ENCODE measurements at regions not wholly inside any gene's neighbourhood (a gene's known extent, or its start where the extent isn't known, plus 50 kb on each side); places are given as distances from the start of the nearest gene placed in this dataset.

GRCh38 chr11:29263971-29264682, 752.7 kb downstream of the KCNA4 start:
- Histone ChIP-seq H3K36me3 (ENCODE audit: control insufficient read depth, insufficient read depth, low read length) (no peaks in the 10 kb centered on the region), H3K4me3 (ENCODE audit: low read length) (no peak overlapping the region), H3K9me3 (ENCODE audit: control insufficient read depth, insufficient read depth, low read length) (no peaks in the 10 kb centered on the region), H3K27me3 (ENCODE audit: control insufficient read depth, insufficient read depth, low read length) (no peaks in the 10 kb centered on the region), H3K27ac (ENCODE audit: low read length) (no peak overlapping the region), H3K4me1 (ENCODE audit: control insufficient read depth, insufficient read depth, low read length) (no peaks in the 10 kb centered on the region)
- WGBS (ENCODE audit: insufficient coverage, insufficient read length) = no CpG with 5 or more reads among the region's 5 CpGs
- DNase-seq (ENCODE audit: low read depth, low spot score) = no peak

- no peak for DNase-seq (ENCODE audit: low read depth, low spot score)
- Histone ChIP-seq H3K36me3 (ENCODE audit: control insufficient read depth, insufficient read depth, low read length) (no peaks in the 10 kb centered on the region), H3K4me3 (ENCODE audit: low read length) (no peak overlapping the region), H3K4me1 (ENCODE audit: control insufficient read depth, insufficient read depth, low read length) (no peaks in the 10 kb centered on the region), H3K27ac (ENCODE audit: low read length) (no peak overlapping the region), H3K9me3 (ENCODE audit: control insufficient read depth, insufficient read depth, low read length) (no peaks in the 10 kb centered on the region), H3K27me3 (ENCODE audit: control insufficient read depth, insufficient read depth, low read length) (no peaks in the 10 kb centered on the region)
Observed at GRCh38 chr11:29261831-29262230, 755.0 kb downstream of the KCNA4 start.

GRCh38 chr11:29260939-29261705, 755.7 kb downstream of the KCNA4 start:
- no peak for DNase-seq (ENCODE audit: low read depth, low spot score)
- no peaks in the 10 kb centered on the region for H3K9me3 ChIP-seq (ENCODE audit: control insufficient read depth, insufficient read depth, low read length)
- WGBS (ENCODE audit: insufficient coverage, insufficient read length) = no CpG with 5 or more reads among the region's 3 CpGs
- no peak overlapping the region for H3K4me3 ChIP-seq (ENCODE audit: low read length)
- H3K27ac ChIP-seq (ENCODE audit: low read length) = no peak overlapping the region
- H3K27me3 ChIP-seq (ENCODE audit: control insufficient read depth, insufficient read depth, low read length) = no peaks in the 10 kb centered on the region
- H3K4me1 ChIP-seq (ENCODE audit: control insufficient read depth, insufficient read depth, low read length) = no peaks in the 10 kb centered on the region
- H3K36me3 ChIP-seq (ENCODE audit: control insufficient read depth, insufficient read depth, low read length) = no peaks in the 10 kb centered on the region

GRCh38 chr11:29258411-29258810, 758.4 kb downstream of the KCNA4 start:
- H3K9me3 ChIP-seq (ENCODE audit: control insufficient read depth, insufficient read depth, low read length) = no peaks in the 10 kb centered on the region
- no peaks in the 10 kb centered on the region for H3K36me3 ChIP-seq (ENCODE audit: control insufficient read depth, insufficient read depth, low read length)
- WGBS (ENCODE audit: insufficient coverage, insufficient read length) = no CpG with 5 or more reads among the region's 3 CpGs
- H3K4me1 ChIP-seq (ENCODE audit: control insufficient read depth, insufficient read depth, low read length) = no peaks in the 10 kb centered on the region
- H3K27ac ChIP-seq (ENCODE audit: low read length) = no peak overlapping the region
- DNase-seq (ENCODE audit: low read depth, low spot score) = no peak
- H3K4me3 ChIP-seq (ENCODE audit: low read length) = no peak overlapping the region
- no peaks in the 10 kb centered on the region for H3K27me3 ChIP-seq (ENCODE audit: control insufficient read depth, insufficient read depth, low read length)

GRCh38 chr11:29256580-29256979, 760.2 kb downstream of the KCNA4 start:
- no peaks in the 10 kb centered on the region for H3K9me3 ChIP-seq (ENCODE audit: control insufficient read depth, insufficient read depth, low read length)
- no peaks in the 10 kb centered on the region for H3K4me1 ChIP-seq (ENCODE audit: control insufficient read depth, insufficient read depth, low read length)
- WGBS (ENCODE audit: insufficient coverage, insufficient read length) = no CpG with 5 or more reads among the region's 1 CpG
- no peak overlapping the region for H3K27ac ChIP-seq (ENCODE audit: low read length)
- no peak for DNase-seq (ENCODE audit: low read depth, low spot score)
- H3K36me3 ChIP-seq (ENCODE audit: control insufficient read depth, insufficient read depth, low read length) = no peaks in the 10 kb centered on the region
- no peak overlapping the region for H3K4me3 ChIP-seq (ENCODE audit: low read length)
- H3K27me3 ChIP-seq (ENCODE audit: control insufficient read depth, insufficient read depth, low read length) = no peaks in the 10 kb centered on the region

- H3K4me3 ChIP-seq (ENCODE audit: low read length) = no peak overlapping the region
- H3K27ac ChIP-seq (ENCODE audit: low read length) = no peak overlapping the region
- no peaks in the 10 kb centered on the region for H3K36me3 ChIP-seq (ENCODE audit: control insufficient read depth, insufficient read depth, low read length)
- no peaks in the 10 kb centered on the region for H3K4me1 ChIP-seq (ENCODE audit: control insufficient read depth, insufficient read depth, low read length)
- H3K9me3 ChIP-seq (ENCODE audit: control insufficient read depth, insufficient read depth, low read length) = no peaks in the 10 kb centered on the region
- no peaks in the 10 kb centered on the region for H3K27me3 ChIP-seq (ENCODE audit: control insufficient read depth, insufficient read depth, low read length)
- WGBS (ENCODE audit: insufficient coverage, insufficient read length) = no CpG with 5 or more reads among the region's 2 CpGs
- no peak for DNase-seq (ENCODE audit: low read depth, low spot score)
Observed at GRCh38 chr11:29255401-29255800, 761.4 kb downstream of the KCNA4 start.

- H3K27ac ChIP-seq (ENCODE audit: low read length) = no peak overlapping the region
- no peaks in the 10 kb centered on the region for H3K27me3 ChIP-seq (ENCODE audit: control insufficient read depth, insufficient read depth, low read length)
- H3K4me1 ChIP-seq (ENCODE audit: control insufficient read depth, insufficient read depth, low read length) = no peaks in the 10 kb centered on the region
- no peaks in the 10 kb centered on the region for H3K9me3 ChIP-seq (ENCODE audit: control insufficient read depth, insufficient read depth, low read length)
- H3K4me3 ChIP-seq (ENCODE audit: low read length) = no peak overlapping the region
- no CpG with 5 or more reads among the region's 4 CpGs for WGBS (ENCODE audit: insufficient coverage, insufficient read length)
- DNase-seq (ENCODE audit: low read depth, low spot score) = no peak
- no peaks in the 10 kb centered on the region for H3K36me3 ChIP-seq (ENCODE audit: control insufficient read depth, insufficient read depth, low read length)
Observed at GRCh38 chr11:29251738-29252137, 765.1 kb downstream of the KCNA4 start.

GRCh38 chr11:29249713-29250112, 767.1 kb downstream of the KCNA4 start:
- Histone ChIP-seq H3K36me3 (ENCODE audit: control insufficient read depth, insufficient read depth, low read length) (no peaks in the 10 kb centered on the region), H3K4me1 (ENCODE audit: control insufficient read depth, insufficient read depth, low read length) (no peaks in the 10 kb centered on the region), H3K4me3 (ENCODE audit: low read length) (no peak overlapping the region), H3K27ac (ENCODE audit: low read length) (no peak overlapping the region), H3K9me3 (ENCODE audit: control insufficient read depth, insufficient read depth, low read length) (no peaks in the 10 kb centered on the region), H3K27me3 (ENCODE audit: control insufficient read depth, insufficient read depth, low read length) (no peaks in the 10 kb centered on the region)
- DNase-seq (ENCODE audit: low read depth, low spot score) = no peak
- WGBS (ENCODE audit: insufficient coverage, insufficient read length) = no CpG with 5 or more reads among the region's 2 CpGs

- Histone ChIP-seq H3K36me3 (ENCODE audit: control insufficient read depth, insufficient read depth, low read length) (no peaks in the 10 kb centered on the region), H3K9me3 (ENCODE audit: control insufficient read depth, insufficient read depth, low read length) (no peaks in the 10 kb centered on the region), H3K27ac (ENCODE audit: low read length) (no peak overlapping the region), H3K4me3 (ENCODE audit: low read length) (no peak overlapping the region), H3K4me1 (ENCODE audit: control insufficient read depth, insufficient read depth, low read length) (no peaks in the 10 kb centered on the region), H3K27me3 (ENCODE audit: control insufficient read depth, insufficient read depth, low read length) (no peaks in the 10 kb centered on the region)
- DNase-seq (ENCODE audit: low read depth, low spot score) = no peak
Observed at GRCh38 chr11:29244355-29244754, 772.5 kb downstream of the KCNA4 start.

GRCh38 chr11:29243616-29244015, 773.2 kb downstream of the KCNA4 start:
- Histone ChIP-seq H3K36me3 (ENCODE audit: control insufficient read depth, insufficient read depth, low read length) (no peaks in the 10 kb centered on the region), H3K27ac (ENCODE audit: low read length) (no peak overlapping the region), H3K27me3 (ENCODE audit: control insufficient read depth, insufficient read depth, low read length) (no peaks in the 10 kb centered on the region), H3K9me3 (ENCODE audit: control insufficient read depth, insufficient read depth, low read length) (no peaks in the 10 kb centered on the region), H3K4me1 (ENCODE audit: control insufficient read depth, insufficient read depth, low read length) (no peaks in the 10 kb centered on the region), H3K4me3 (ENCODE audit: low read length) (no peak overlapping the region)
- DNase-seq (ENCODE audit: low read depth, low spot score) = no peak
- no CpG with 5 or more reads among the region's 3 CpGs for WGBS (ENCODE audit: insufficient coverage, insufficient read length)

- no peak for DNase-seq (ENCODE audit: low read depth, low spot score)
Observed at GRCh38 chr11:29231991-29232390, 784.8 kb downstream of the KCNA4 start.

More at GRCh38 chr11:29231991-29232390, 784.8 kb downstream of the KCNA4 start:
- H3K4me3 ChIP-seq (ENCODE audit: low read length) = no peak overlapping the region
- H3K9me3 ChIP-seq (ENCODE audit: control insufficient read depth, insufficient read depth, low read length) = no peaks in the 10 kb centered on the region
- no CpG with 5 or more reads among the region's 4 CpGs for WGBS (ENCODE audit: insufficient coverage, insufficient read length)
- H3K4me1 ChIP-seq (ENCODE audit: control insufficient read depth, insufficient read depth, low read length) = no peaks in the 10 kb centered on the region
- H3K36me3 ChIP-seq (ENCODE audit: control insufficient read depth, insufficient read depth, low read length) = no peaks in the 10 kb centered on the region
- H3K27me3 ChIP-seq (ENCODE audit: control insufficient read depth, insufficient read depth, low read length) = no peaks in the 10 kb centered on the region
- no peak overlapping the region for H3K27ac ChIP-seq (ENCODE audit: low read length)
